ENCODE measurements at regions not wholly inside any gene's neighbourhood (a gene's known extent, or its start where the extent isn't known, plus 50 kb on each side); places are given as distances from the start of the nearest gene placed in this dataset.

- Histone ChIP-seq H3K27ac (ENCODE audit: insufficient read length, low read depth, low read length) (no peak overlapping the region), H3K79me1 (ENCODE audit: insufficient read depth, low read depth, low read length, poor library complexity, severe bottlenecking) (no peaks in the 10 kb centered on the region), H2AFZ (ENCODE audit: low read length) (no peak overlapping the region), H3K14ac (ENCODE audit: insufficient read depth, low read length) (no peak overlapping the region), H3K9ac (ENCODE audit: extremely low read depth, insufficient read length, low read length) (no peak overlapping the region), H4K20me1 (ENCODE audit: control insufficient read depth, insufficient read depth, insufficient read length) (no peaks in the 10 kb centered on the region), H3K27me3 (ENCODE audit: insufficient read depth, low read length) (no peaks in the 10 kb centered on the region), H3K23ac (ENCODE audit: insufficient read length, low read depth, low read length) (no peak overlapping the region), H3K4ac (ENCODE audit: low read depth, low read length) (no peak overlapping the region), H3K18ac (ENCODE audit: insufficient read length, low read depth, low read length) (no peak overlapping the region), H3K56ac (ENCODE audit: insufficient read length, low read depth, low read length) (no peak overlapping the region), H2BK5ac (ENCODE audit: insufficient read length, low read length) (no peak overlapping the region), H2BK15ac (ENCODE audit: low read depth, low read length) (no peak overlapping the region), H3K23me2 (ENCODE audit: insufficient read length, low read depth, low read length, poor library complexity, severe bottlenecking) (no peaks in the 10 kb centered on the region), H3K9me3 (ENCODE audit: control insufficient read depth, low read depth, low read length) (no peaks in the 10 kb centered on the region), H4K5ac (ENCODE audit: insufficient read length, low read depth, low read length) (no peak overlapping the region), H3T11ph (ENCODE audit: low read length) (no peak overlapping the region), H2BK20ac (ENCODE audit: low read depth, low read length, poor library complexity, severe bottlenecking) (no peak overlapping the region), H4K8ac (replicated peaks; ENCODE audit: insufficient read length, low read depth, low read length) (no peak overlapping the region), H3K4me1 (ENCODE audit: insufficient read depth, low read length) (peaks cover 9% of the 10 kb centered on the region; the same call in 1 of the 2 replicates), H4K91ac (ENCODE audit: insufficient read length, low read depth, low read length) (no peak overlapping the region), H3K4me2 (ENCODE audit: insufficient read depth, insufficient read length, low read length) (no peak overlapping the region), H3K79me2 (ENCODE audit: insufficient read depth, low read length) (no peaks in the 10 kb centered on the region), H2AK5ac (ENCODE audit: insufficient read length, low read length) (no peak overlapping the region), H2BK120ac (ENCODE audit: low read depth, low read length, poor library complexity, severe bottlenecking) (no peak overlapping the region), H2BK12ac (ENCODE audit: insufficient read length, low read depth, low read length) (no peak overlapping the region)
- Mint-ChIP-seq H3K27me3 (ENCODE audit: low read depth) (peaks cover 17% of the 10 kb centered on the region), H3K9me3 (peaks cover 0 to 5% of the 10 kb centered on the region in 2 experiments; a peak in 2 of 5 replicates), H3K4me3 (no peak overlapping the region), H3K27ac (no peak overlapping the region), H3K4me1 (peaks cover 34 to 37% of the 10 kb centered on the region in 2 experiments), H3K36me3 (ENCODE audit: insufficient read depth in 1 of 3, low read depth in 3 of 3) (peaks cover 0 to 4% (median 0%) of the 10 kb centered on the region in 3 experiments; a peak in 3 of 7 replicates)
- no CpG with 5 or more reads among the region's 6 CpGs for WGBS (ENCODE audit: extremely low coverage, insufficient read length, low lambda C conversion rate)
- DNase-seq: no peak
- no peak for TF ChIP-seq CTCF (conservative IDR thresholded peaks at IDR 0.05)
Observed at GRCh38 chr10:131649617-131650016, 251.2 kb upstream of the PPP2R2D start.
